ENCODE measurements at regions not wholly inside any gene's neighbourhood (a gene's known extent, or its start where the extent isn't known, plus 50 kb on each side); places are given as distances from the start of the nearest gene placed in this dataset.

DNA sequence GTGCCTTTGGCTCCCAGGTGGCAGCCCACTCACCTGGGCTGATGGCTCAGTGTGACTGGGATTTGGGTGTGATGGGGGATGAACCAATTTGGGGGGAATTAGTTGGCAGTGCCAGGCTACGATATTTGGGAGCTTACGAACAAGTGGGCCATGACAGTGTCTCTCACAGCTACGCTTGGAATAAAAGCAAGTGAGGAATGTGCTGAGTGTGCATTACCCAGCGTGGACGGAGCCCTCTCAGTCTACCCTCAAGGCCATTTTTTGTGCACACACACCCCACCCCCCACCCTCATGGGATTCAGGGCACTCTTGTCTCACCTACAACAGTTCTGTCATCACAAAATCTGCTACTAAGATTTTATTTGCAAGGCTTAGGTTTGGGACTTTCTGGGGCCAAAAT lies 329.1 kb downstream of the NDFIP2 start:
- TF ChIP-seq, protein P1, sequence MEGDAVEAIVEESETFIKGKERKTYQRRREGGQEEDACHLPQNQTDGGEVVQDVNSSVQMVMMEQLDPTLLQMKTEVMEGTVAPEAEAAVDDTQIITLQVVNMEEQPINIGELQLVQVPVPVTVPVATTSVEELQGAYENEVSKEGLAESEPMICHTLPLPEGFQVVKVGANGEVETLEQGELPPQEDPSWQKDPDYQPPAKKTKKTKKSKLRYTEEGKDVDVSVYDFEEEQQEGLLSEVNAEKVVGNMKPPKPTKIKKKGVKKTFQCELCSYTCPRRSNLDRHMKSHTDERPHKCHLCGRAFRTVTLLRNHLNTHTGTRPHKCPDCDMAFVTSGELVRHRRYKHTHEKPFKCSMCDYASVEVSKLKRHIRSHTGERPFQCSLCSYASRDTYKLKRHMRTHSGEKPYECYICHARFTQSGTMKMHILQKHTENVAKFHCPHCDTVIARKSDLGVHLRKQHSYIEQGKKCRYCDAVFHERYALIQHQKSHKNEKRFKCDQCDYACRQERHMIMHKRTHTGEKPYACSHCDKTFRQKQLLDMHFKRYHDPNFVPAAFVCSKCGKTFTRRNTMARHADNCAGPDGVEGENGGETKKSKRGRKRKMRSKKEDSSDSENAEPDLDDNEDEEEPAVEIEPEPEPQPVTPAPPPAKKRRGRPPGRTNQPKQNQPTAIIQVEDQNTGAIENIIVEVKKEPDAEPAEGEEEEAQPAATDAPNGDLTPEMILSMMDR (IDR thresholded peaks at IDR 0.05), result no peak
- TF ChIP-seq POLR2A (IDR thresholded peaks at IDR 0.05) (no peak), EP300 (IDR thresholded peaks at IDR 0.05) (no peak)

All from ovary (tissue), 3 donors.